ENCODE measurements at regions not wholly inside any gene's neighbourhood (a gene's known extent, or its start where the extent isn't known, plus 50 kb on each side); places are given as distances from the start of the nearest gene placed in this dataset.

DNA sequence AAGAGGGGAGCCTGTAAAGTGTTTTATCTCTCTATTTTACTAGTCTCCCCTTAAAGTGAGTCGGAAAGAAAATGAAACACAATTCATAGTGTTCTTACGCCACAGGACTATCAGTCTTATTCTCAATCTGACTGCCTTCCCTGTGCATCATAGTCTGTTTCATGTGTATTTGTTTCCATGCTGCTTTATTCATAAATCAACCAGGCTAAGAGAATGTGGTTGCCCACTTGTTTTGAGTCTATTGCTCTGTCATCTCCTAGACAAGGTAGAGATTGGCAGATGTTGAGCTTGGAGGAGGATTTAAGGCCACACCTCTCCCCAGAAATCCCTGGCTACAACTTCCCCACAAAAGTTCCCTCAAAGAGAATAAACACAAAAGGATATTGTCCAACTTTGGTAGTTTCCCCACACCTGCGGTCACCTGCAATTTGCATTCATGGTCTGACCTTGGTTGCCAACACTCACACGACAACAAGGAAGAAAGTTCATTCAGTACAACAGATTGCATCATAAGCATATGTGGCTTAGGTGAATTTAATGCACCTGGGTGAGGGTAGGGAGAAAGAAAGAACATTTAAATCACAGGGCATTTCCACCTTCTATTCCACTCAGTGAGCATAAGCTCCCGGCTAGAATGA, 167.1 kb upstream of the FBXL4 start:
- in situ Hi-C loops (cut with MboI; ENCODE audit: low pct_unique_long_range_greater_than_20kb, low sequenced_read_pairs, unreplicated experiment), result no loop called here
- DNase-seq (ENCODE audit: low spot score), result no peak
- TF ChIP-seq, protein P1, sequence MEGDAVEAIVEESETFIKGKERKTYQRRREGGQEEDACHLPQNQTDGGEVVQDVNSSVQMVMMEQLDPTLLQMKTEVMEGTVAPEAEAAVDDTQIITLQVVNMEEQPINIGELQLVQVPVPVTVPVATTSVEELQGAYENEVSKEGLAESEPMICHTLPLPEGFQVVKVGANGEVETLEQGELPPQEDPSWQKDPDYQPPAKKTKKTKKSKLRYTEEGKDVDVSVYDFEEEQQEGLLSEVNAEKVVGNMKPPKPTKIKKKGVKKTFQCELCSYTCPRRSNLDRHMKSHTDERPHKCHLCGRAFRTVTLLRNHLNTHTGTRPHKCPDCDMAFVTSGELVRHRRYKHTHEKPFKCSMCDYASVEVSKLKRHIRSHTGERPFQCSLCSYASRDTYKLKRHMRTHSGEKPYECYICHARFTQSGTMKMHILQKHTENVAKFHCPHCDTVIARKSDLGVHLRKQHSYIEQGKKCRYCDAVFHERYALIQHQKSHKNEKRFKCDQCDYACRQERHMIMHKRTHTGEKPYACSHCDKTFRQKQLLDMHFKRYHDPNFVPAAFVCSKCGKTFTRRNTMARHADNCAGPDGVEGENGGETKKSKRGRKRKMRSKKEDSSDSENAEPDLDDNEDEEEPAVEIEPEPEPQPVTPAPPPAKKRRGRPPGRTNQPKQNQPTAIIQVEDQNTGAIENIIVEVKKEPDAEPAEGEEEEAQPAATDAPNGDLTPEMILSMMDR (IDR thresholded peaks at IDR 0.05; ENCODE audit: extremely low read depth, insufficient read depth, missing control alignments), result no peak

DNA sequence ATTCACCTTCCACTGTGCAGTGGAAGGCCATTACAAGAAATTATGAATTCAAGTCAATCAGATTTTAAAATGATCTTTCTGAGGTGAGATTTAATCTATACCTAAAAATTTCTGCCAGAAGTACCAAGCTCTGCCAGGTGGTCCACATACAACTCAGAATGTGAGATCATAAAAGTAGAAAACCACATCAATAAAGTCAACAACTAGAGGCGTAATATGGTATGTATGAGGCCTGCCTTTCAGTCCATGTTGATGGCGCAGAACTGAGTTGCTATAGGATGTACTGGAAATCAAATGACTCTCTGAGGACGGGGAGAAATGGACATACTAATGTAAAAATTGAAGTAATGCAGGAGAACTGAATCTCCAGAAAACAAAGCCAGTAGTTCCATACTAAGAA, 163.8 kb upstream of the FBXL4 start:
- in situ Hi-C loops (cut with MboI; ENCODE audit: low pct_unique_long_range_greater_than_20kb, low sequenced_read_pairs, unreplicated experiment), result no loop called here
- no peak for DNase-seq (ENCODE audit: low spot score)
- TF ChIP-seq, protein P1 (IDR thresholded peaks at IDR 0.05; ENCODE audit: extremely low read depth, insufficient read depth, missing control alignments), result no peak

DNA sequence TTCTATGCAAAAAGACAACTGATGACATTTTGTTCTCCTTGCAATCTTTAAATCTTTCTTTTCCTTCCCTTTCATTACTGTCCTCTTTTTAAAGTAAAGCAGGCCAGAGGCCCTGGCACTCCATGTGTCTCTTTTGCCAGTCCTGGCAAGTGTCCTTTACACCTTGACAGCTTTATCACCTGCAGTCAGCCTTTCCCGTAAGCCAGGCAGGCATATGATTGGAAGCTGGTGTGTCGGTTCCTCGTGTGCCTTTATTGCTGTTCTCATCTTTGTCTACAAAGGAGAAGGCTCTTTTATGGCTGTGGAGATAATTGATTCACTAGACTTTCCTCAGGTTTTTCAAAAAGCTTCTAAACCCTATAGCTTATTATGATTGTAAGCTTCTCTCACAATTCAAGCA, 162.3 kb upstream of the FBXL4 start:
- TF ChIP-seq, protein P1 (IDR thresholded peaks at IDR 0.05; ENCODE audit: extremely low read depth, insufficient read depth, missing control alignments), result no peak
- no peak for DNase-seq (ENCODE audit: low spot score)
- in situ Hi-C loops (cut with MboI; ENCODE audit: low pct_unique_long_range_greater_than_20kb, low sequenced_read_pairs, unreplicated experiment), result no loop called here

- TF ChIP-seq, protein P1 (IDR thresholded peaks at IDR 0.05; ENCODE audit: extremely low read depth, insufficient read depth, missing control alignments), result no peak
- no peak for DNase-seq (ENCODE audit: low spot score)
- in situ Hi-C loops (cut with MboI; ENCODE audit: low pct_unique_long_range_greater_than_20kb, low sequenced_read_pairs, unreplicated experiment), result no loop called here
Observed at GRCh38 chr6:99104218-99104617, 156.5 kb upstream of the FBXL4 start.

- no peak for DNase-seq (ENCODE audit: low spot score)
- in situ Hi-C loops (cut with MboI; ENCODE audit: low pct_unique_long_range_greater_than_20kb, low sequenced_read_pairs, unreplicated experiment), result no loop called here
- TF ChIP-seq, protein P1 (IDR thresholded peaks at IDR 0.05; ENCODE audit: extremely low read depth, insufficient read depth, missing control alignments), result no peak
Observed at GRCh38 chr6:99099243-99099642, 151.5 kb upstream of the FBXL4 start.

DNA sequence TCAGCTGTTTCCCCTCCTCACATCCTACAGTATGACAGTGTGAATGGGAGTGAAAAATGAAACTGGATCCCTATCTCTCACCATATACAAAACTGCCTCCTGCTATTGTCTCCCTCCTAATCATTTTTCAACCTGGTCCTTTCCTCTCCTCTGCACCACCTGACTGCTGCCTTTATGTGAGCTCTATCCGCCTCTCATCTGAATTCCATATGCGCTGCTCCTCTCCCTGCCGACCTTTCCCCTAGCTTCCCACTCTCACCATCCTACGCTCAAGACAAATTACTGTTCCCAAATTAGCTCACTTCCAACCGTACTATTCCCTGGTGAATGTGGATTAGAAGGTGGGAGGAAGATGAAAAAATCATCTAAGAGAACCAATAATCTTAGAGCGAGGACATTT, 148.4 kb upstream of the FBXL4 start:
- in situ Hi-C loops (cut with MboI; ENCODE audit: low pct_unique_long_range_greater_than_20kb, low sequenced_read_pairs, unreplicated experiment), result no loop called here
- TF ChIP-seq, protein P1 (IDR thresholded peaks at IDR 0.05; ENCODE audit: extremely low read depth, insufficient read depth, missing control alignments), result no peak
- DNase-seq (ENCODE audit: low spot score), result no peak
